ENCODE measurements at regions not wholly inside any gene's neighbourhood (a gene's known extent, or its start where the extent isn't known, plus 50 kb on each side); places are given as distances from the start of the nearest gene placed in this dataset.

- H3K27me3 Mint-ChIP-seq = no peaks in the 10 kb centered on the region
- H3K27ac Mint-ChIP-seq = no peak overlapping the region
- no peaks in the 10 kb centered on the region for H3K36me3 Mint-ChIP-seq (ENCODE audit: low read depth)
- no peaks in the 10 kb centered on the region for H3K9me3 Mint-ChIP-seq
- H3K4me1 Mint-ChIP-seq (ENCODE audit: low read depth) = no peaks in the 10 kb centered on the region
- H3K4me3 Mint-ChIP-seq = no peak overlapping the region
- no peak for DNase-seq
Observed at GRCh38 chr7:16023503-16023902, 337.0 kb upstream of the MEOX2 start.

- Mint-ChIP-seq H3K4me3 (no peak overlapping the region), H3K4me1 (ENCODE audit: low read depth) (no peaks in the 10 kb centered on the region), H3K36me3 (ENCODE audit: low read depth) (no peaks in the 10 kb centered on the region), H3K27me3 (no peaks in the 10 kb centered on the region), H3K9me3 (no peaks in the 10 kb centered on the region), H3K27ac (no peak overlapping the region)
- DNase-seq = no peak
Observed at GRCh38 chr7:16023046-16023445, 336.6 kb upstream of the MEOX2 start.

GRCh38 chr7:16021851-16022250 is 335.4 kb upstream of the MEOX2 start:
- H3K27ac Mint-ChIP-seq = no peak overlapping the region
- DNase-seq = no peak
- H3K4me1 Mint-ChIP-seq (ENCODE audit: low read depth) = no peaks in the 10 kb centered on the region
- no peaks in the 10 kb centered on the region for H3K36me3 Mint-ChIP-seq (ENCODE audit: low read depth)
- H3K27me3 Mint-ChIP-seq = no peaks in the 10 kb centered on the region
- H3K4me3 Mint-ChIP-seq = no peak overlapping the region
- no peaks in the 10 kb centered on the region for H3K9me3 Mint-ChIP-seq

- DNase-seq = no peak
- Mint-ChIP-seq H3K27ac (no peak overlapping the region), H3K27me3 (no peaks in the 10 kb centered on the region), H3K36me3 (ENCODE audit: low read depth) (no peaks in the 10 kb centered on the region), H3K9me3 (no peaks in the 10 kb centered on the region), H3K4me1 (ENCODE audit: low read depth) (no peaks in the 10 kb centered on the region), H3K4me3 (no peak overlapping the region)
Observed at GRCh38 chr7:16015981-16016380, 329.5 kb upstream of the MEOX2 start.

GRCh38 chr7:16014031-16014430 is 327.5 kb upstream of the MEOX2 start:
- H3K27me3 Mint-ChIP-seq = no peaks in the 10 kb centered on the region
- H3K36me3 Mint-ChIP-seq (ENCODE audit: low read depth) = no peaks in the 10 kb centered on the region
- no peak overlapping the region for H3K4me3 Mint-ChIP-seq
- no peaks in the 10 kb centered on the region for H3K4me1 Mint-ChIP-seq (ENCODE audit: low read depth)
- no peaks in the 10 kb centered on the region for H3K9me3 Mint-ChIP-seq
- DNase-seq = no peak
- no peak overlapping the region for H3K27ac Mint-ChIP-seq

- no peak for DNase-seq
- no peaks in the 10 kb centered on the region for H3K36me3 Mint-ChIP-seq (ENCODE audit: low read depth)
- no peak overlapping the region for H3K4me3 Mint-ChIP-seq
- H3K4me1 Mint-ChIP-seq (ENCODE audit: low read depth) = no peaks in the 10 kb centered on the region
- no peak overlapping the region for H3K27ac Mint-ChIP-seq
- H3K9me3 Mint-ChIP-seq = no peaks in the 10 kb centered on the region
- no peaks in the 10 kb centered on the region for H3K27me3 Mint-ChIP-seq
Observed at GRCh38 chr7:16007911-16008310, 321.4 kb upstream of the MEOX2 start.

- DNase-seq = no peak
- no peak overlapping the region for H3K27ac Mint-ChIP-seq
- no peaks in the 10 kb centered on the region for H3K9me3 Mint-ChIP-seq
- no peaks in the 10 kb centered on the region for H3K4me1 Mint-ChIP-seq (ENCODE audit: low read depth)
- no peaks in the 10 kb centered on the region for H3K27me3 Mint-ChIP-seq
- no peak overlapping the region for H3K4me3 Mint-ChIP-seq
- H3K36me3 Mint-ChIP-seq (ENCODE audit: low read depth) = no peaks in the 10 kb centered on the region
Observed at GRCh38 chr7:16004702-16005101, 318.2 kb upstream of the MEOX2 start.

- DNase-seq = no peak
- Mint-ChIP-seq H3K4me3 (no peak overlapping the region), H3K4me1 (ENCODE audit: low read depth) (no peaks in the 10 kb centered on the region), H3K9me3 (no peaks in the 10 kb centered on the region), H3K36me3 (ENCODE audit: low read depth) (no peaks in the 10 kb centered on the region), H3K27me3 (no peaks in the 10 kb centered on the region), H3K27ac (no peak overlapping the region)
Observed at GRCh38 chr7:16001477-16001876, 315.0 kb upstream of the MEOX2 start.

- Mint-ChIP-seq H3K27ac (no peak overlapping the region), H3K9me3 (no peaks in the 10 kb centered on the region), H3K4me1 (ENCODE audit: low read depth) (no peaks in the 10 kb centered on the region), H3K27me3 (no peaks in the 10 kb centered on the region), H3K4me3 (no peak overlapping the region), H3K36me3 (ENCODE audit: low read depth) (no peaks in the 10 kb centered on the region)
- no peak for DNase-seq
Observed at GRCh38 chr7:15998617-15999016, 312.1 kb upstream of the MEOX2 start.

- Mint-ChIP-seq H3K27ac (no peak overlapping the region), H3K27me3 (no peaks in the 10 kb centered on the region), H3K36me3 (ENCODE audit: low read depth) (no peaks in the 10 kb centered on the region), H3K4me1 (ENCODE audit: low read depth) (no peaks in the 10 kb centered on the region), H3K4me3 (no peak overlapping the region), H3K9me3 (no peaks in the 10 kb centered on the region)
- no peak for DNase-seq
Observed at GRCh38 chr7:15995027-15995426, 308.5 kb upstream of the MEOX2 start.

- Mint-ChIP-seq H3K4me3 (no peak overlapping the region), H3K9me3 (peaks cover 2% of the 10 kb centered on the region), H3K4me1 (ENCODE audit: low read depth) (no peaks in the 10 kb centered on the region), H3K27me3 (no peaks in the 10 kb centered on the region), H3K36me3 (ENCODE audit: low read depth) (no peaks in the 10 kb centered on the region), H3K27ac (no peak overlapping the region)
- DNase-seq = no peak
Observed at GRCh38 chr7:15989194-15989593, 302.7 kb upstream of the MEOX2 start.

- H3K9me3 Mint-ChIP-seq = peaks cover 2% of the 10 kb centered on the region
- H3K4me3 Mint-ChIP-seq = no peak overlapping the region
- no peaks in the 10 kb centered on the region for H3K27me3 Mint-ChIP-seq
- no peak for DNase-seq
- no peak overlapping the region for H3K27ac Mint-ChIP-seq
- no peaks in the 10 kb centered on the region for H3K4me1 Mint-ChIP-seq (ENCODE audit: low read depth)
- H3K36me3 Mint-ChIP-seq (ENCODE audit: low read depth) = no peaks in the 10 kb centered on the region
Observed at GRCh38 chr7:15985587-15986384, 299.3 kb upstream of the MEOX2 start.

- no peaks in the 10 kb centered on the region for H3K36me3 Mint-ChIP-seq (ENCODE audit: low read depth)
- no peaks in the 10 kb centered on the region for H3K4me1 Mint-ChIP-seq (ENCODE audit: low read depth)
- no peak overlapping the region for H3K4me3 Mint-ChIP-seq
- no peaks in the 10 kb centered on the region for H3K9me3 Mint-ChIP-seq
- no peak for DNase-seq
- H3K27me3 Mint-ChIP-seq = no peaks in the 10 kb centered on the region
- no peak overlapping the region for H3K27ac Mint-ChIP-seq
Observed at GRCh38 chr7:15977663-15978062, 291.2 kb upstream of the MEOX2 start.

GRCh38 chr7:15972862-15973275 is 286.4 kb upstream of the MEOX2 start:
- H3K4me3 Mint-ChIP-seq = no peak overlapping the region
- DNase-seq = no peak
- no peaks in the 10 kb centered on the region for H3K9me3 Mint-ChIP-seq
- no peaks in the 10 kb centered on the region for H3K27me3 Mint-ChIP-seq
- H3K27ac Mint-ChIP-seq = no peak overlapping the region
- H3K36me3 Mint-ChIP-seq (ENCODE audit: low read depth) = no peaks in the 10 kb centered on the region
- H3K4me1 Mint-ChIP-seq (ENCODE audit: low read depth) = no peaks in the 10 kb centered on the region

- H3K4me1 Mint-ChIP-seq (ENCODE audit: low read depth) = no peaks in the 10 kb centered on the region
- DNase-seq = no peak
- no peak overlapping the region for H3K4me3 Mint-ChIP-seq
- H3K27me3 Mint-ChIP-seq = no peaks in the 10 kb centered on the region
- H3K27ac Mint-ChIP-seq = no peak overlapping the region
- no peaks in the 10 kb centered on the region for H3K9me3 Mint-ChIP-seq
- H3K36me3 Mint-ChIP-seq (ENCODE audit: low read depth) = no peaks in the 10 kb centered on the region
Observed at GRCh38 chr7:15967551-15967950, 281.1 kb upstream of the MEOX2 start.

GRCh38 chr7:15967121-15967520 is 280.6 kb upstream of the MEOX2 start:
- Mint-ChIP-seq H3K4me3 (no peak overlapping the region), H3K9me3 (no peaks in the 10 kb centered on the region), H3K36me3 (ENCODE audit: low read depth) (no peaks in the 10 kb centered on the region), H3K4me1 (ENCODE audit: low read depth) (no peaks in the 10 kb centered on the region), H3K27ac (no peak overlapping the region), H3K27me3 (no peaks in the 10 kb centered on the region)
- no peak for DNase-seq
